ENCODE measurements at regions not wholly inside any gene's neighbourhood (a gene's known extent, or its start where the extent isn't known, plus 50 kb on each side); places are given as distances from the start of the nearest gene placed in this dataset.

- Mint-ChIP-seq H3K27me3 (no peaks in the 10 kb centered on the region), H3K4me3 (no peak overlapping the region), H3K4me1 (ENCODE audit: low read depth) (no peaks in the 10 kb centered on the region), H3K27ac (no peak overlapping the region), H3K9me3 (no peaks in the 10 kb centered on the region), H3K36me3 (ENCODE audit: low read depth) (no peaks in the 10 kb centered on the region)
- intact Hi-C loops (cut with micrococcal nuclease) = no loop called here
- ChIA-PET CTCF (no interaction called here), POLR2A (no interaction called here)
- no peak for ATAC-seq
- TF ChIP-seq CTCF (IDR thresholded peaks at IDR 0.05) = no peak
- DNase-seq = no peak
These were observed 218.8 kb downstream of the SCG2 start for GRCh38 chr2:223383315-223383714.

- DNase-seq (no peak), ATAC-seq (no peak)
- Mint-ChIP-seq H3K4me1 (ENCODE audit: low read depth) (no peaks in the 10 kb centered on the region), H3K36me3 (ENCODE audit: low read depth) (no peaks in the 10 kb centered on the region), H3K27ac (no peak overlapping the region), H3K4me3 (no peak overlapping the region), H3K9me3 (no peaks in the 10 kb centered on the region), H3K27me3 (no peaks in the 10 kb centered on the region)
- TF ChIP-seq CTCF (IDR thresholded peaks at IDR 0.05) = no peak
- CTCF ChIA-PET = no interaction called here
- POLR2A ChIA-PET = no interaction called here
- intact Hi-C loops (cut with micrococcal nuclease) = no loop called here
These were observed 216.0 kb downstream of the SCG2 start for GRCh38 chr2:223386189-223386588.

GRCh38 chr2:223386984-223387383 is 215.2 kb downstream of the SCG2 start:
- intact Hi-C loops (cut with micrococcal nuclease) = no loop called here
- Mint-ChIP-seq H3K27ac (no peak overlapping the region), H3K9me3 (peaks cover 1% of the 10 kb centered on the region), H3K36me3 (ENCODE audit: low read depth) (no peaks in the 10 kb centered on the region), H3K27me3 (no peaks in the 10 kb centered on the region), H3K4me3 (no peak overlapping the region), H3K4me1 (ENCODE audit: low read depth) (no peaks in the 10 kb centered on the region)
- no peak for TF ChIP-seq CTCF (IDR thresholded peaks at IDR 0.05)
- POLR2A ChIA-PET = no interaction called here
- CTCF ChIA-PET = no interaction called here
- ATAC-seq = no peak
- DNase-seq = no peak

DNA sequence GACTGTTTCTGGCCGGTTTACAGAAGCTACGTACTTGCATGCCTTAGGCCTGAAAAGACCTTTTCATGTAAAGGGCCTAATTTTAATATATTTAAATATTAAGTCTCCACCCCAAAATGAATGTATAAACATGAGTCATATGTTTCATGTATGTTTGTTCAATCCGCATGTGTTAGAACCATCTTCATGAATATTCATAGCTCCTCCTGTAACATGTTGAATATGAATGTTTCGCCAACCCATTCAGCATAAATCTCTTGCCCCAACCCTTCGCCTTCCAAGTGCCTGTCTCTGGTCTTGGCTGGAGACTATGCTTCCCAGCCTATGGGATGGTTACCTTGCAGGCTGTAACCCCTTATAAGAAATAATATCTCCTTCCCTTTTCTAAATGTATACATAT is 212.5 kb downstream of the SCG2 start:
- CTCF ChIA-PET = no interaction called here

DNA sequence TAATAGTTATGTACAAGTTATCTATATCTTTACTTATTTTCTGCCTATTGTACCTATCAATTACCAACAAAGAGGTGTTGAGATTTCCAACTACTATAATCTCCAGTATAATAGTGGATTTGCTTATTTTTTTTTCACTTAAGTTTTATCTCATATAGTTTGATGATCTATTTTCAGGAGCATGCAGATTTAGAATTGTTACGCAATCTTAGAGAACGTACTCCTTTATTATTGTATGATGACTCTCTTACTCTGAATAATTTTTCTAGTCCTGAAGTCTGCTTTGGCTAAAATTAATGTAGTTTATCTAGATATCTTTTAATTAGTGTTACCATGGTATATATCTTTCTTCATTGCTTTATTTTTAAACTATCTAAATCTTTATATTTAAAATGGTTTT is 205.2 kb downstream of the SCG2 start:
- H3K27ac Mint-ChIP-seq = no peak overlapping the region
- H3K4me1 Mint-ChIP-seq (ENCODE audit: low read depth) = no peaks in the 10 kb centered on the region
- H3K4me3 Mint-ChIP-seq = no peak overlapping the region
- ChIA-PET POLR2A (no interaction called here), CTCF (no interaction called here)
- ATAC-seq = no peak
- no peak for TF ChIP-seq CTCF (IDR thresholded peaks at IDR 0.05)
- peaks cover 5% of the 10 kb centered on the region for H3K9me3 Mint-ChIP-seq
- no peaks in the 10 kb centered on the region for H3K36me3 Mint-ChIP-seq (ENCODE audit: low read depth)
- intact Hi-C loops (cut with micrococcal nuclease) = no loop called here
- no peaks in the 10 kb centered on the region for H3K27me3 Mint-ChIP-seq
- DNase-seq = no peak

More for the DNA sequence above, 212.5 kb downstream of the SCG2 start:
- no peaks in the 10 kb centered on the region for H3K27me3 Mint-ChIP-seq
- H3K9me3 Mint-ChIP-seq = peaks cover 1% of the 10 kb centered on the region
- ATAC-seq (no peak), DNase-seq (no peak)
- no peak overlapping the region for H3K27ac Mint-ChIP-seq
- H3K36me3 Mint-ChIP-seq (ENCODE audit: low read depth) = no peaks in the 10 kb centered on the region
- TF ChIP-seq CTCF (IDR thresholded peaks at IDR 0.05) = no peak
- H3K4me1 Mint-ChIP-seq (ENCODE audit: low read depth) = no peaks in the 10 kb centered on the region
- no peak overlapping the region for H3K4me3 Mint-ChIP-seq
- POLR2A ChIA-PET = interaction anchor here (0.6 kb wide), 1 partner anchor 36 kb away, joined by 3 read pairs; no protein-coding TSS in a partner anchor
- intact Hi-C loops (cut with micrococcal nuclease) = no loop called here

Data from activated CD8-positive, alpha-beta T cell treated with anti-CD3 and anti-CD28 coated beads for 36 hours (primary cell).